ENCODE measurements at regions not wholly inside any gene's neighbourhood (a gene's known extent, or its start where the extent isn't known, plus 50 kb on each side); places are given as distances from the start of the nearest gene placed in this dataset.

DNA sequence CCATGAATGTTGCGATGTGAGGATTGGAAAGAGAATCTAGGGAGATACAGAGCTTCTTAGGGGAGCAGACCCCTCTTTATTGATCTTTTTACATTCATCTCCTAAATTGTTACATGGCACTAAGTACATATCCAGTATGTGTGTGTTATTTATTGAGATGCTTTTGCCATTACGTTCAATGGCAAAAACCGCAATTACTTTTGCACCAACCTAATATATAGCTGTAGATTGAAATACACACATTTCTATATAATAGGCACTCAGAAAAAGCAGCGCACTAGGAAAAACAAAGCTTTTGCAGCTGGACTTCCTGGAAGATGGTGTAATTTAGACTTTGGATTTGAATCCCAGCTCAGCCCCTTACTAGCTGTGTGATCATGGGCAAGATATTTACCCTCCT is 849.4 kb downstream of the SLC4A3 start:
- Histone ChIP-seq H3K27me3 (no peaks in the 10 kb centered on the region), H3K4me3 (replicated peaks in 1 of 3) (no peak overlapping the region), H3K36me3 (no peaks in the 10 kb centered on the region), H3K4me1 (no peaks in the 10 kb centered on the region), H3K9me3 (no peaks in the 10 kb centered on the region), H3K27ac (no peak overlapping the region)
- DNase-seq = no peak
- TF ChIP-seq, protein P1, sequence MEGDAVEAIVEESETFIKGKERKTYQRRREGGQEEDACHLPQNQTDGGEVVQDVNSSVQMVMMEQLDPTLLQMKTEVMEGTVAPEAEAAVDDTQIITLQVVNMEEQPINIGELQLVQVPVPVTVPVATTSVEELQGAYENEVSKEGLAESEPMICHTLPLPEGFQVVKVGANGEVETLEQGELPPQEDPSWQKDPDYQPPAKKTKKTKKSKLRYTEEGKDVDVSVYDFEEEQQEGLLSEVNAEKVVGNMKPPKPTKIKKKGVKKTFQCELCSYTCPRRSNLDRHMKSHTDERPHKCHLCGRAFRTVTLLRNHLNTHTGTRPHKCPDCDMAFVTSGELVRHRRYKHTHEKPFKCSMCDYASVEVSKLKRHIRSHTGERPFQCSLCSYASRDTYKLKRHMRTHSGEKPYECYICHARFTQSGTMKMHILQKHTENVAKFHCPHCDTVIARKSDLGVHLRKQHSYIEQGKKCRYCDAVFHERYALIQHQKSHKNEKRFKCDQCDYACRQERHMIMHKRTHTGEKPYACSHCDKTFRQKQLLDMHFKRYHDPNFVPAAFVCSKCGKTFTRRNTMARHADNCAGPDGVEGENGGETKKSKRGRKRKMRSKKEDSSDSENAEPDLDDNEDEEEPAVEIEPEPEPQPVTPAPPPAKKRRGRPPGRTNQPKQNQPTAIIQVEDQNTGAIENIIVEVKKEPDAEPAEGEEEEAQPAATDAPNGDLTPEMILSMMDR (IDR thresholded peaks at IDR 0.05) = no peak
- TF ChIP-seq POLR2A (IDR thresholded peaks at IDR 0.05) = no peak
- intact Hi-C loops (cut with DNase I) = no loop called here
- 88 to 91% methylated on average over 4 of the region's 4 CpGs for WGBS, 2 donors

GRCh38 chr2:220478305-220479058 is 851.1 kb downstream of the SLC4A3 start:
- Histone ChIP-seq H3K4me3 (replicated peaks in 1 of 3) (no peak overlapping the region), H3K9me3 (no peaks in the 10 kb centered on the region), H3K4me1 (no peaks in the 10 kb centered on the region), H3K27me3 (no peaks in the 10 kb centered on the region), H3K36me3 (no peaks in the 10 kb centered on the region), H3K27ac (no peak overlapping the region)
- TF ChIP-seq, protein P1 (IDR thresholded peaks at IDR 0.05) = no peak
- TF ChIP-seq POLR2A (IDR thresholded peaks at IDR 0.05) = no peak
- DNase-seq = no peak
- WGBS, 2 donors = 80 to 81% methylated on average over 4 of the region's 4 CpGs
- intact Hi-C loops (cut with DNase I) = no loop called here

DNA sequence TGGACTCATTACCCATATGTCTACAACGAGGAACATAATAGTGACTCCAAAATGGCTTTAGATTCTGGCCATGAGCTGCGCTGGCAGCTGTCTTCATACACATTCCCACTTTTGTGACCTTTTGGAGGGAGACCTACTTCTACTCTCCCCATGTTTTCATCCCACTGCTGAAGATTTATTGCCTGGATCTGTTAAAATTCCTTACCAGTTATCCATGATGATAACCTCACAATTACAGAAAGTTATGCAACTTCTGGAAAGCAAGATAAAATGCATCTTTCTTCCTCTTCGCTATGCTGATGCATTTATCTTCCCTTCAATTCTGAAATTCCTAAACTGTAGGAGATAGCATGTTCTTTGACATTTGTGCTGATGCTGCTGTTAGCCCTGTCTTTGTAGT is 855.3 kb downstream of the SLC4A3 start:
- H3K4me3 ChIP-seq (replicated peaks in 1 of 3) = no peak overlapping the region
- H3K36me3 ChIP-seq = no peaks in the 10 kb centered on the region
- no peaks in the 10 kb centered on the region for H3K9me3 ChIP-seq
- no peaks in the 10 kb centered on the region for H3K4me1 ChIP-seq
- no peaks in the 10 kb centered on the region for H3K27me3 ChIP-seq
- no peak for DNase-seq
- H3K27ac ChIP-seq = no peak overlapping the region
- 84 to 90% methylated on average over 3 of the region's 3 CpGs for WGBS, 2 donors
- TF ChIP-seq POLR2A (IDR thresholded peaks at IDR 0.05) = no peak
- TF ChIP-seq, protein P1 (IDR thresholded peaks at IDR 0.05) = no peak
- intact Hi-C loops (cut with DNase I) = no loop called here

DNA sequence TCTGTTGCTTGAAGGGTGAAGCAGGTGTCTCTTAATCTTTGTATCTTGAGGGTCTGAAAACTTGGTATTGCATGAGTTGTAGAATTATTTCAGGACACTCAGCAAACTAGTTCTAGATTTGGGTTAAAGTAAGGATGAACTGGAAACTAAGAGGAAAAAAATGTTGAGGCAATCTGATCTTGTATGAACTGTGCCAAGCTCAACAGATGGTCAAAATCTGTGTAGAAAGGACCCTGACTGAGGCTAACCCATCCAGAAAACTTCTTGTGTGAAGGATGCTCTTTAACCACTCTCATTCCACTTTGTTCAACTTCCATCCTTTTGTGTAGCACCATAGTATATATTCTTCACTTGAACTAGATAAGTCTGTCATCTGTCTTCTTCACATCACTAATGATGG is 861.7 kb downstream of the SLC4A3 start:
- DNase-seq = no peak
- no peaks in the 10 kb centered on the region for H3K4me1 ChIP-seq
- intact Hi-C loops (cut with DNase I) = no loop called here

DNA sequence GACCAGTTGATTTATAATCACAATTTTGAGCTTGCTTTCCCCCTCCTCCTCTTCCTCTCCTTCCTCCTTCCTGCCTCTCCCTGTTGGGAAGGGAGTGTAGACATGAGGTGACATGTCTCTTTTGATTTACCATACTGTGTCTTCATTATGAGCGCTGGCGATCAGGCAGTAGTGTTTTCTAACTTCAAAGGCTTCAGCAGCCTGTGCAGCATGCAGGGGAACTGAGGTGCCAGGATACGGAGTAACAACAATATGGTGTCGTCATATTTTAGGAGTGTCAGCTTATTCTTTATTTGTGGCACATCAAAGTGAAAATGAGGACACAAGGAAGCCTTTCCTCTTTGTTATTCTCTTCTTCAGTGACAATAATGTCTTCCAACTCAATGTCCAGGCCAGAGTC is 864.2 kb downstream of the SLC4A3 start:
- intact Hi-C loops (cut with DNase I) = no loop called here

More for the DNA sequence above, 861.7 kb downstream of the SLC4A3 start:
- H3K36me3 ChIP-seq = no peaks in the 10 kb centered on the region
- H3K27ac ChIP-seq = no peak overlapping the region
- TF ChIP-seq, protein P1 (IDR thresholded peaks at IDR 0.05) = no peak
- no peak for TF ChIP-seq POLR2A (IDR thresholded peaks at IDR 0.05)
- no peak overlapping the region for H3K4me3 ChIP-seq (replicated peaks in 1 of 3)
- H3K9me3 ChIP-seq = no peaks in the 10 kb centered on the region
- H3K27me3 ChIP-seq = no peaks in the 10 kb centered on the region

More for the DNA sequence above, 864.2 kb downstream of the SLC4A3 start:
- Histone ChIP-seq H3K4me1 (no peaks in the 10 kb centered on the region), H3K27ac (no peak overlapping the region), H3K9me3 (no peaks in the 10 kb centered on the region), H3K4me3 (replicated peaks in 1 of 3) (no peak overlapping the region), H3K36me3 (no peaks in the 10 kb centered on the region), H3K27me3 (no peaks in the 10 kb centered on the region)
- DNase-seq = no peak
- TF ChIP-seq, protein P1 (IDR thresholded peaks at IDR 0.05) = no peak
- no peak for TF ChIP-seq POLR2A (IDR thresholded peaks at IDR 0.05)
- 87 to 95% methylated on average over 4 of the region's 4 CpGs for WGBS, 2 donors

Measured in thyroid gland (tissue), 4 donors.